VCaP (cell line): ENCODE measurements at regions not wholly inside any gene's neighbourhood (a gene's known extent, or its start where the extent isn't known, plus 50 kb on each side); places are given as distances from the start of the nearest gene placed in this dataset.

Experiments used
- H3K27ac ChIP-seq: fragments of 450-650 bp; 2 replicates; pipeline ENCODE4 v1.5.1; 2017
- CTCF ChIP-seq: fragments of 450-650 bp; conservative IDR thresholded peaks from 2 replicates; pipeline ENCODE4 v1.5.1; 2017; ENCODE audit warnings: mild to moderate bottlenecking, moderate library complexity

GRCh38 chr5:89520771-89521170 is 637.8 kb upstream of the MEF2C start:
- H3K27ac ChIP-seq, result no peak overlapping the region
- no peak for TF ChIP-seq CTCF

GRCh38 chr5:89513299-89514044 is 630.5 kb upstream of the MEF2C start:
- TF ChIP-seq CTCF, result no peak
- H3K27ac ChIP-seq, result no peak overlapping the region

GRCh38 chr5:89504051-89504450 is 621.1 kb upstream of the MEF2C start:
- no peak for TF ChIP-seq CTCF
- H3K27ac ChIP-seq, result no peak overlapping the region

GRCh38 chr5:89499787-89500186 is 616.8 kb upstream of the MEF2C start:
- no peak for TF ChIP-seq CTCF
- no peak overlapping the region for H3K27ac ChIP-seq

GRCh38 chr5:89498699-89499098 is 615.7 kb upstream of the MEF2C start:
- TF ChIP-seq CTCF, result no peak
- H3K27ac ChIP-seq, result no peak overlapping the region

GRCh38 chr5:89493414-89493813 is 610.4 kb upstream of the MEF2C start:
- TF ChIP-seq CTCF, result no peak
- H3K27ac ChIP-seq, result no peak overlapping the region

GRCh38 chr5:89484962-89485361 is 602.0 kb upstream of the MEF2C start:
- TF ChIP-seq CTCF, result no peak
- no peak overlapping the region for H3K27ac ChIP-seq
